ENCODE measurements at regions not wholly inside any gene's neighbourhood (a gene's known extent, or its start where the extent isn't known, plus 50 kb on each side); places are given as distances from the start of the nearest gene placed in this dataset.
"Not testable (repeated sequence)": the region's sequence is repeated elsewhere in the genome, so short reads cannot be mapped to it uniquely, and the experiment has no call there.

- no peak overlapping the region for H3K4me3 ChIP-seq
- DNase-seq: no peak
- intact Hi-C loops (cut with DNase I; ENCODE audit: low total_unique reads): loop anchor here (10.0 kb wide), 1 partner anchor 281 kb away; no protein-coding TSS in a partner anchor
- peaks cover 0 to 6% (median 0%) of the 10 kb centered on the region in 4 donors for H3K4me1 ChIP-seq
- TF ChIP-seq, protein P1, sequence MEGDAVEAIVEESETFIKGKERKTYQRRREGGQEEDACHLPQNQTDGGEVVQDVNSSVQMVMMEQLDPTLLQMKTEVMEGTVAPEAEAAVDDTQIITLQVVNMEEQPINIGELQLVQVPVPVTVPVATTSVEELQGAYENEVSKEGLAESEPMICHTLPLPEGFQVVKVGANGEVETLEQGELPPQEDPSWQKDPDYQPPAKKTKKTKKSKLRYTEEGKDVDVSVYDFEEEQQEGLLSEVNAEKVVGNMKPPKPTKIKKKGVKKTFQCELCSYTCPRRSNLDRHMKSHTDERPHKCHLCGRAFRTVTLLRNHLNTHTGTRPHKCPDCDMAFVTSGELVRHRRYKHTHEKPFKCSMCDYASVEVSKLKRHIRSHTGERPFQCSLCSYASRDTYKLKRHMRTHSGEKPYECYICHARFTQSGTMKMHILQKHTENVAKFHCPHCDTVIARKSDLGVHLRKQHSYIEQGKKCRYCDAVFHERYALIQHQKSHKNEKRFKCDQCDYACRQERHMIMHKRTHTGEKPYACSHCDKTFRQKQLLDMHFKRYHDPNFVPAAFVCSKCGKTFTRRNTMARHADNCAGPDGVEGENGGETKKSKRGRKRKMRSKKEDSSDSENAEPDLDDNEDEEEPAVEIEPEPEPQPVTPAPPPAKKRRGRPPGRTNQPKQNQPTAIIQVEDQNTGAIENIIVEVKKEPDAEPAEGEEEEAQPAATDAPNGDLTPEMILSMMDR (IDR thresholded peaks at IDR 0.05): no peak
- H3K27me3 ChIP-seq: no peaks in the 10 kb centered on the region
- no peak overlapping the region for H3K27ac ChIP-seq
- no peaks in the 10 kb centered on the region for H3K36me3 ChIP-seq
- no peaks in the 10 kb centered on the region for H3K9me3 ChIP-seq
Observed at GRCh38 chr19:20276011-20276731, 109.2 kb downstream of the ZNF486 start.

GRCh38 chr19:20273951-20274570, 107.0 kb downstream of the ZNF486 start:
- DNase-seq: no peak
- intact Hi-C loops (cut with DNase I; ENCODE audit: low total_unique reads): loop anchor here (10.0 kb wide), 1 partner anchor 279 kb away; no protein-coding TSS in a partner anchor
- TF ChIP-seq, protein P1 (IDR thresholded peaks at IDR 0.05): no peak
- no peaks in the 10 kb centered on the region for H3K27me3 ChIP-seq
- H3K27ac ChIP-seq: no peak overlapping the region
- peaks cover 0 to 6% (median 0%) of the 10 kb centered on the region in 4 donors for H3K4me1 ChIP-seq
- no peak overlapping the region for H3K4me3 ChIP-seq
- no peaks in the 10 kb centered on the region for H3K36me3 ChIP-seq
- H3K9me3 ChIP-seq: no peaks in the 10 kb centered on the region

DNA sequence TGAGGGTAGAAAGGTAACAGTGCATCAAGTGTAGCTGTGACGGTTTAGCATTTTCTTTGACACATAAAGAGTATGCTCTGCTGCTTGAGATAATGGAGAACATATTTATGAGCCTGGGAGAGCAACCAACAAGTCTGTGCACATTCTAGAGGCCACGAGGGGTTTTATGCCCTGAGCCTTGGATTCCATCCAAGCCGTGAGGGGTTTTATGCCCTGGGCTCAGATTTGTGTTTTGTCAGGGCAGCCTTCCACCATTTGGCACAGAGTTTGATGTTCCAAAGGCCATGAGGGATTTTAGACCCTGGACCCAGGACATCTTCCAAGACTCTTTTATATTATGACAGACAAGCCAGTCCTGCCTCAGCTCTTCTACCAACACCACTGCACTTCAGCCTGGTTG, 106.4 kb downstream of the ZNF486 start:
- intact Hi-C loops (cut with DNase I; ENCODE audit: low total_unique reads): loop anchor here (10.0 kb wide), 1 partner anchor 279 kb away; no protein-coding TSS in a partner anchor
- Histone ChIP-seq H3K4me1 (peaks cover 0 to 3% (median 0%) of the 10 kb centered on the region in 4 donors), H3K4me3 (no peak overlapping the region), H3K36me3 (no peaks in the 10 kb centered on the region), H3K9me3 (no peaks in the 10 kb centered on the region), H3K27me3 (no peaks in the 10 kb centered on the region), H3K27ac (no peak overlapping the region)
- DNase-seq: no peak
- TF ChIP-seq, protein P1 (IDR thresholded peaks at IDR 0.05): no peak

- not testable (repeated sequence) for H3K27ac ChIP-seq, H3K9me3 ChIP-seq, H3K36me3 ChIP-seq, DNase-seq, H3K4me3 ChIP-seq, H3K4me1 ChIP-seq, H3K27me3 ChIP-seq
- intact Hi-C loops (cut with DNase I; ENCODE audit: low total_unique reads): loop anchor here (10.0 kb wide), 1 partner anchor 278 kb away; no protein-coding TSS in a partner anchor
Observed at GRCh38 chr19:20272627-20273010, 105.6 kb downstream of the ZNF486 start.

GRCh38 chr19:20271927-20272626, 105.1 kb downstream of the ZNF486 start:
- H3K9me3 ChIP-seq, H3K27ac ChIP-seq: not testable (repeated sequence)
- intact Hi-C loops (cut with DNase I; ENCODE audit: low total_unique reads): loop anchor here (10.0 kb wide), 1 partner anchor 277 kb away; no protein-coding TSS in a partner anchor

GRCh38 chr19:20271215-20271926, 104.4 kb downstream of the ZNF486 start:
- intact Hi-C loops (cut with DNase I; ENCODE audit: low total_unique reads): loop anchor here (10.0 kb wide), 1 partner anchor 277 kb away; no protein-coding TSS in a partner anchor
- Histone ChIP-seq H3K4me1 (no peaks in the 10 kb centered on the region), H3K9me3 (no peaks in the 10 kb centered on the region), H3K4me3 (no peak overlapping the region), H3K27me3 (no peaks in the 10 kb centered on the region), H3K27ac (no peak overlapping the region), H3K36me3 (no peaks in the 10 kb centered on the region)
- no peak for DNase-seq
- TF ChIP-seq, protein P1 (IDR thresholded peaks at IDR 0.05): no peak

More at GRCh38 chr19:20271927-20272626, 105.1 kb downstream of the ZNF486 start:
- not testable (repeated sequence) for H3K27me3 ChIP-seq, H3K4me3 ChIP-seq, H3K36me3 ChIP-seq, H3K4me1 ChIP-seq, DNase-seq
